ENCODE measurements at regions not wholly inside any gene's neighbourhood (a gene's known extent, or its start where the extent isn't known, plus 50 kb on each side); places are given as distances from the start of the nearest gene placed in this dataset.

- no peaks in the 10 kb centered on the region for H3K27me3 ChIP-seq
- no peak overlapping the region for H3K27ac ChIP-seq
- TF ChIP-seq, protein P1, sequence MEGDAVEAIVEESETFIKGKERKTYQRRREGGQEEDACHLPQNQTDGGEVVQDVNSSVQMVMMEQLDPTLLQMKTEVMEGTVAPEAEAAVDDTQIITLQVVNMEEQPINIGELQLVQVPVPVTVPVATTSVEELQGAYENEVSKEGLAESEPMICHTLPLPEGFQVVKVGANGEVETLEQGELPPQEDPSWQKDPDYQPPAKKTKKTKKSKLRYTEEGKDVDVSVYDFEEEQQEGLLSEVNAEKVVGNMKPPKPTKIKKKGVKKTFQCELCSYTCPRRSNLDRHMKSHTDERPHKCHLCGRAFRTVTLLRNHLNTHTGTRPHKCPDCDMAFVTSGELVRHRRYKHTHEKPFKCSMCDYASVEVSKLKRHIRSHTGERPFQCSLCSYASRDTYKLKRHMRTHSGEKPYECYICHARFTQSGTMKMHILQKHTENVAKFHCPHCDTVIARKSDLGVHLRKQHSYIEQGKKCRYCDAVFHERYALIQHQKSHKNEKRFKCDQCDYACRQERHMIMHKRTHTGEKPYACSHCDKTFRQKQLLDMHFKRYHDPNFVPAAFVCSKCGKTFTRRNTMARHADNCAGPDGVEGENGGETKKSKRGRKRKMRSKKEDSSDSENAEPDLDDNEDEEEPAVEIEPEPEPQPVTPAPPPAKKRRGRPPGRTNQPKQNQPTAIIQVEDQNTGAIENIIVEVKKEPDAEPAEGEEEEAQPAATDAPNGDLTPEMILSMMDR (IDR thresholded peaks at IDR 0.05), result no peak
- no peak for TF ChIP-seq POLR2A (IDR thresholded peaks at IDR 0.05)
- no peak for TF ChIP-seq EP300 (IDR thresholded peaks at IDR 0.05)
- no peak for TF ChIP-seq POLR2AphosphoS5 (IDR thresholded peaks at IDR 0.05)
- no peak for DNase-seq
- no peaks in the 10 kb centered on the region for H3K9me3 ChIP-seq
- H3K4me3 ChIP-seq, result no peak overlapping the region
- WGBS, 2 donors, result 78 to 86% methylated on average over 5 of the region's 5 CpGs
- no peak for ATAC-seq (ENCODE audit: low FRiP score in 2 of 2)
- H3K36me3 ChIP-seq, result no peaks in the 10 kb centered on the region
- no peaks in the 10 kb centered on the region for H3K4me1 ChIP-seq
These were observed 666.8 kb downstream of the NR4A2 start for GRCh38 chr2:155665704-155666103.

- no peaks in the 10 kb centered on the region for H3K4me1 ChIP-seq
- ATAC-seq (ENCODE audit: low FRiP score in 2 of 2) (no peak), DNase-seq (no peak)
- H3K9me3 ChIP-seq, result no peaks in the 10 kb centered on the region
- WGBS, 2 donors, result 81 to 86% methylated on average over 3 of the region's 3 CpGs
- TF ChIP-seq POLR2AphosphoS5 (IDR thresholded peaks at IDR 0.05) (no peak), EP300 (IDR thresholded peaks at IDR 0.05) (no peak), POLR2A (IDR thresholded peaks at IDR 0.05) (no peak)
- TF ChIP-seq, protein P1 (IDR thresholded peaks at IDR 0.05), result no peak
- no peak overlapping the region for H3K4me3 ChIP-seq
- no peaks in the 10 kb centered on the region for H3K27me3 ChIP-seq
- no peaks in the 10 kb centered on the region for H3K36me3 ChIP-seq
- no peak overlapping the region for H3K27ac ChIP-seq
These were observed 669.3 kb downstream of the NR4A2 start for GRCh38 chr2:155663265-155663664.

- H3K27me3 ChIP-seq, result no peaks in the 10 kb centered on the region
- ATAC-seq (ENCODE audit: low FRiP score in 2 of 2) (no peak), DNase-seq (no peak)
- no peak overlapping the region for H3K27ac ChIP-seq
- no peaks in the 10 kb centered on the region for H3K4me1 ChIP-seq
- no peaks in the 10 kb centered on the region for H3K9me3 ChIP-seq
- TF ChIP-seq, protein P1 (IDR thresholded peaks at IDR 0.05), result no peak
- no peak for TF ChIP-seq EP300 (IDR thresholded peaks at IDR 0.05)
- no peak for TF ChIP-seq POLR2A (IDR thresholded peaks at IDR 0.05)
- no peak for TF ChIP-seq POLR2AphosphoS5 (IDR thresholded peaks at IDR 0.05)
- WGBS, 2 donors, result 83 to 90% methylated on average over 4 of the region's 4 CpGs
- no peaks in the 10 kb centered on the region for H3K36me3 ChIP-seq
- no peak overlapping the region for H3K4me3 ChIP-seq
These were observed 670.3 kb downstream of the NR4A2 start for GRCh38 chr2:155662224-155662623.

DNA sequence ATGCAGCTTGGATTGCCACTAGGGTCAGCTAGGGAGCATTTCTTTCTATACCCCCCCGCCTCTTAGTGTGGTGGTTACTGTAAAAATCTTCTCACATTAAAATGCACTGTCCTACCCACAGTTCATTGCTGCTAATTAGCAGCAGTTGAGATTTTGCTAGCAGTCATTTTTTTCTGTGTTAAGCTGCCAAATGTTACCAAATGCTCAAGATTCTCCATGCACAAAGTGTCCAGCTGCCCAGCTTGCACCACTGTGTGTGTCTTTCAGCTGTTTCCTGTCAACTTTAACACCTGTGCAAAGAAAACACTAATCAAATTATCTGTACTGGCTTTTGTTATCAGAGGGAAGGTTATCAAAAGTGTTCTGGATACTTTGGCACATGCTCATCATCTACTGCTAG is 679.3 kb downstream of the NR4A2 start:
- Histone ChIP-seq H3K36me3 (no peaks in the 10 kb centered on the region), H3K9me3 (no peaks in the 10 kb centered on the region), H3K27ac (no peak overlapping the region), H3K4me3 (no peak overlapping the region), H3K27me3 (no peaks in the 10 kb centered on the region), H3K4me1 (no peaks in the 10 kb centered on the region)
- DNase-seq (no peak), ATAC-seq (ENCODE audit: low FRiP score in 2 of 2) (no peak)
- TF ChIP-seq EP300 (IDR thresholded peaks at IDR 0.05), result no peak
- no peak for TF ChIP-seq POLR2AphosphoS5 (IDR thresholded peaks at IDR 0.05)
- TF ChIP-seq, protein P1 (IDR thresholded peaks at IDR 0.05), result no peak
- TF ChIP-seq POLR2A (IDR thresholded peaks at IDR 0.05), result no peak
- 81 to 83% methylated on average over 1 of the region's 1 CpG for WGBS, 2 donors

DNA sequence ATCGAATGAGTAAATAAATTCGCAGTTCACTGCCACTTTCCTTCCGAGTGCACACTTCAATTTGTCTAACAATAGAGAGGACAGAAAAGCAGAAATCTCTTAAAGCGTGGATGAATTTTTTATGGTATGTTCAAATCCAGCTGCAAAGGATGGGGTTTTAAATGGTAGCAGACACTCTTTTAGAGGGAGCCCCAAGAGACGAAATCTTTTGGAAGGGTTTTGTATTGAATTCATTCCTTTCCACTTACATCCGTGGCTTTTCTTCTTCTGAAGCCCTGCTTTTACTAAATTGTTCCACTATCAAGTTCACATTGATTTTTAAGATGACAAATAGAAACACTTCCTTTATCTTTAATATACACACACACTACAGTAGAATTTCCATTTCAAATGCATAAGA is 680.7 kb downstream of the NR4A2 start:
- TF ChIP-seq POLR2AphosphoS5 (IDR thresholded peaks at IDR 0.05), result no peak
- TF ChIP-seq, protein P1 (IDR thresholded peaks at IDR 0.05), result no peak
- TF ChIP-seq EP300 (IDR thresholded peaks at IDR 0.05), result no peak
- no peak for TF ChIP-seq POLR2A (IDR thresholded peaks at IDR 0.05)
- H3K9me3 ChIP-seq, result no peaks in the 10 kb centered on the region
- H3K36me3 ChIP-seq, result no peaks in the 10 kb centered on the region
- WGBS, 2 donors, result 71 to 75% methylated on average over 6 of the region's 6 CpGs
- H3K4me3 ChIP-seq, result no peak overlapping the region
- DNase-seq (no peak), ATAC-seq (ENCODE audit: low FRiP score in 2 of 2) (no peak)
- no peaks in the 10 kb centered on the region for H3K27me3 ChIP-seq
- no peak overlapping the region for H3K27ac ChIP-seq
- no peaks in the 10 kb centered on the region for H3K4me1 ChIP-seq
